Activated CD4-positive, alpha-beta memory T cell treated with anti-CD3 and anti-CD28 coated beads for 36 hours (primary cell): ENCODE measurements at regions not wholly inside any gene's neighbourhood (a gene's known extent, or its start where the extent isn't known, plus 50 kb on each side); places are given as distances from the start of the nearest gene placed in this dataset.

ENCODE experiments used
- CTCF ChIA-PET: fragments of 350-600 bp; sonication (Branson Sonifier 250); formaldehyde crosslinking; loops from one replicate; lab custom pipeline; 2021; ENCODE audit warnings: antibody characterized with exemption, inconsistent platforms; lab: Charles Lee
- POLR2A ChIA-PET: fragments of 350-600 bp; sonication (Branson Sonifier 250); formaldehyde crosslinking; loops from one replicate; lab custom pipeline; 2021; ENCODE audit warnings: antibody characterized with exemption; lab: Charles Lee
- DNase-seq: peaks from one replicate; pipeline ENCODE4 v3.0.0-alpha.2; 2020
- H3K27ac Mint-ChIP-seq: one replicate; pipeline ENCODE4 v1.8.0; 2021; ENCODE audit warnings: mixed read lengths
- H3K27me3 Mint-ChIP-seq: one replicate; pipeline ENCODE4 v1.8.0; 2021; ENCODE audit warnings: mixed read lengths
- H3K36me3 Mint-ChIP-seq: one replicate; pipeline ENCODE4 v1.8.0; 2021; ENCODE audit warnings: mixed read lengths
- H3K4me1 Mint-ChIP-seq: one replicate; pipeline ENCODE4 v1.8.0; 2021; ENCODE audit warnings: low read depth, mixed read lengths
- H3K4me3 Mint-ChIP-seq: one replicate; pipeline ENCODE4 v1.8.0; 2021; ENCODE audit warnings: mild to moderate bottlenecking, mixed read lengths
- H3K9me3 Mint-ChIP-seq: one replicate; pipeline ENCODE4 v1.8.0; 2021; ENCODE audit warnings: mixed read lengths
- intact Hi-C: fragments of 100-400 bp; cut with micrococcal nuclease; formaldehyde crosslinking; loops from one replicate; pipeline ENCODE4 v1.15.1; 2023

GRCh38 chr9:7957803-7958202 is 158.2 kb upstream of the DMAC1 start:
- no peak for DNase-seq
- Mint-ChIP-seq H3K9me3 (no peaks in the 10 kb centered on the region), H3K36me3 (no peaks in the 10 kb centered on the region), H3K4me1 (no peaks in the 10 kb centered on the region), H3K4me3 (no peak overlapping the region), H3K27me3 (no peaks in the 10 kb centered on the region), H3K27ac (no peak overlapping the region)
- ChIA-PET POLR2A (no interaction called here), CTCF (no interaction called here)
- intact Hi-C loops: loop anchor here (10.0 kb wide), 1 partner anchor 1837 kb away; no protein-coding TSS in a partner anchor

DNA sequence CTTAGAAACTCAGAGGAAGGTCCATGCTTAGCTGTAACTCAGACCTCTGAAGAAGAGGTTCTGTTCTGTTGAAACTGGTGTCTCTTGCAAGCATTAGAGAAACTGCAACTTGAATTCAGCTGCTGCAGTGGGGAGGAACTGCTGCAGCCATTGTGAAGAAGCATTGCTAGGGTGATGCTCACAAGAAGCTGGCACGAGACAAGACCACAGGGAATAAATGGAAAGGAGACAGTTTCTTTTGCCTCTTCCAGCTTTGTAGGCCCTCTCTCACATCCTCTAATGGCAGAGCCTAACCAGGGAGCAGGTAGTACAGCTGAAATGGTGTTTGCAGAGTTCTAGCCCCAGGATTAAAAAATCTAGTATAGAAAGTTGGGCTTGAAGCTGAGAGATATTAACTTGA is 148.0 kb upstream of the DMAC1 start:
- intact Hi-C loops: no loop called here
- H3K27me3 Mint-ChIP-seq: no peaks in the 10 kb centered on the region
- ChIA-PET POLR2A (no interaction called here), CTCF (no interaction called here)
- no peak overlapping the region for H3K4me3 Mint-ChIP-seq
- H3K4me1 Mint-ChIP-seq: peaks cover 4% of the 10 kb centered on the region
- H3K36me3 Mint-ChIP-seq: no peaks in the 10 kb centered on the region
- DNase-seq: no peak
- no peaks in the 10 kb centered on the region for H3K9me3 Mint-ChIP-seq
- H3K27ac Mint-ChIP-seq: no peak overlapping the region

GRCh38 chr9:7946458-7946857 is 146.9 kb upstream of the DMAC1 start:
- H3K4me3 Mint-ChIP-seq: no peak overlapping the region
- H3K4me1 Mint-ChIP-seq: peaks cover 4% of the 10 kb centered on the region
- no peak overlapping the region for H3K27ac Mint-ChIP-seq
- ChIA-PET POLR2A (no interaction called here), CTCF (no interaction called here)
- intact Hi-C loops: no loop called here
- no peaks in the 10 kb centered on the region for H3K27me3 Mint-ChIP-seq
- no peaks in the 10 kb centered on the region for H3K9me3 Mint-ChIP-seq
- no peak for DNase-seq
- H3K36me3 Mint-ChIP-seq: no peaks in the 10 kb centered on the region

GRCh38 chr9:7944572-7944971 is 145.0 kb upstream of the DMAC1 start:
- intact Hi-C loops: no loop called here
- H3K4me1 Mint-ChIP-seq: peaks cover 4% of the 10 kb centered on the region
- DNase-seq: no peak
- H3K4me3 Mint-ChIP-seq: no peak overlapping the region
- peaks cover 10% of the 10 kb centered on the region for H3K9me3 Mint-ChIP-seq
- POLR2A ChIA-PET: no interaction called here
- no peak overlapping the region for H3K27ac Mint-ChIP-seq
- peaks cover 6% of the 10 kb centered on the region for H3K36me3 Mint-ChIP-seq
- CTCF ChIA-PET: interaction anchor here (0.7 kb wide), 1 partner anchor 43 kb away, joined by 3 read pairs; no protein-coding TSS in a partner anchor
- no peaks in the 10 kb centered on the region for H3K27me3 Mint-ChIP-seq

DNA sequence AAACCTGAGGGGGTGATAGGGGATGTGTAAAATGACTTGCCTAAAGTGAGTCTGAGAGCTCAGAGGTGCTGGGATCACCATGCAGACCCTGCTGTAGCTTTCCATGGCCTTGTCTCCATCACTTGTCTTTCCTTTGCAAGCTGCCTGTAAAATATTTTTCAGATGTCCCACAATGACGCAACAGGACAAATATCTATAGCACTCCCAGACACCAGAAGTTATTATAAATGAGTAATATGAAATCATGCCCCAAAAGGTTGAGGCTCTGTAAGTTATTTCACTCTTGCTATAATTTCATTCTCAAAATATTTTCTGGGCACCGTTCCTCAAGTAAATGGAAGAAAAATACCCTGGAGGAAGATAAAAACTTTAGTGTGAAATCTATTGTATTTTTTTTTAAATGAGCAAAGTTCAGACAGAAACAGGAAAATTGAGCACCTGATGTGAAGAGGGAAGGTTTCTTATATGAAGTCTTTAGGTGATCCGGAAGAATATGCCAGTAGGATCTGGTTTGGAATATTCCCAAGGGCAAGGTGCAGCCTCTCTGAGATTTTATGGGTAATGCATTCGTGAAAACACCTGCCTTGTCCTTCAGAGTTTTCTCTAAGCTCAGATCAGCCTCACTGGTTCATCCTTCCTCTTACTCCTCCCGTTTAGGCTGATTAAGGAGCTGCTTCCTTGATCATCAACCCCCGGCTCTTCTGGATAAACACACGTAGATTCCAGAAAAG is 138.3 kb upstream of the DMAC1 start:
- H3K4me3 Mint-ChIP-seq: no peak overlapping the region
- ChIA-PET POLR2A (no interaction called here), CTCF (no interaction called here)
- H3K27me3 Mint-ChIP-seq: no peaks in the 10 kb centered on the region
- H3K9me3 Mint-ChIP-seq: peaks cover 13% of the 10 kb centered on the region
- no peak overlapping the region for H3K27ac Mint-ChIP-seq
- DNase-seq: no peak
- intact Hi-C loops: no loop called here
- H3K4me1 Mint-ChIP-seq: peaks cover 26% of the 10 kb centered on the region
- peaks cover 9% of the 10 kb centered on the region for H3K36me3 Mint-ChIP-seq

GRCh38 chr9:7936996-7937395 is 137.4 kb upstream of the DMAC1 start:
- no peak for DNase-seq
- Mint-ChIP-seq H3K9me3 (peaks cover 13% of the 10 kb centered on the region), H3K27ac (no peak overlapping the region), H3K4me1 (peaks cover 26% of the 10 kb centered on the region), H3K27me3 (no peaks in the 10 kb centered on the region), H3K4me3 (no peak overlapping the region), H3K36me3 (peaks cover 9% of the 10 kb centered on the region)
- intact Hi-C loops: no loop called here
- CTCF ChIA-PET: no interaction called here
- POLR2A ChIA-PET: no interaction called here

- H3K27ac Mint-ChIP-seq: peak overlapping the region; percentile 64
- H3K9me3 Mint-ChIP-seq: peaks cover 13% of the 10 kb centered on the region
- peak overlapping the region; percentile 24 for H3K4me3 Mint-ChIP-seq
- ChIA-PET CTCF (no interaction called here), POLR2A (no interaction called here)
- no peaks in the 10 kb centered on the region for H3K27me3 Mint-ChIP-seq
- peaks cover 9% of the 10 kb centered on the region for H3K36me3 Mint-ChIP-seq
- intact Hi-C loops: no loop called here
- peaks cover 26% of the 10 kb centered on the region for H3K4me1 Mint-ChIP-seq
- DNase-seq: no peak
Measured at GRCh38 chr9:7936163-7936562, 136.6 kb upstream of the DMAC1 start.

- Mint-ChIP-seq H3K27me3 (no peaks in the 10 kb centered on the region), H3K27ac (peak overlapping the region; percentile 64), H3K4me1 (peaks cover 29% of the 10 kb centered on the region), H3K4me3 (peak overlapping the region; percentile 24), H3K36me3 (peaks cover 9% of the 10 kb centered on the region), H3K9me3 (peaks cover 12% of the 10 kb centered on the region)
- intact Hi-C loops: loop anchor here (1.0 kb wide), 1 partner anchor 41 kb away; no protein-coding TSS in a partner anchor
- DNase-seq: no peak
- ChIA-PET CTCF (no interaction called here), POLR2A (no interaction called here)
Measured at GRCh38 chr9:7935681-7936080, 136.1 kb upstream of the DMAC1 start.

DNA sequence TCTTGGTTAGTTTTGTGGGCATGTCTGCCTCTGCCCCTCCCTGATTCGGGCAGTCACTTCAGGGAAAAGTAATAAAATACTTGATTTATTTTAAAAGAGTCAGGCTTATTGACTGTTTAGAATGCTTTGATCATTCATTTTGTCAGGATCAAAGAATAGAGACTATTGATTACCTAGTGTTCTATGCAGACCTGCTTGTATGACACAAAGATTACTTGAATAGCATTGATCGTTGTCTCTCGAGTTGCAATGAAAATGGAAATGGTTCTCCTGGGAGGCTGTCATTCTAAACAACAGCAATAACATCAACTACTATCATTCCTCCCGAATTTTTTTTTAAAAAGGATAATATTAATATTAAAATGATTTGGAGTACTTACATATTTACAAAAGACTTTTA is 133.2 kb upstream of the DMAC1 start:
- H3K4me1 Mint-ChIP-seq: peaks cover 26% of the 10 kb centered on the region
- ChIA-PET CTCF (no interaction called here), POLR2A (no interaction called here)
- H3K9me3 Mint-ChIP-seq: no peaks in the 10 kb centered on the region
- H3K27ac Mint-ChIP-seq: no peak overlapping the region
- DNase-seq: no peak
- H3K27me3 Mint-ChIP-seq: no peaks in the 10 kb centered on the region
- no peaks in the 10 kb centered on the region for H3K36me3 Mint-ChIP-seq
- no peak overlapping the region for H3K4me3 Mint-ChIP-seq
- intact Hi-C loops: no loop called here

DNA sequence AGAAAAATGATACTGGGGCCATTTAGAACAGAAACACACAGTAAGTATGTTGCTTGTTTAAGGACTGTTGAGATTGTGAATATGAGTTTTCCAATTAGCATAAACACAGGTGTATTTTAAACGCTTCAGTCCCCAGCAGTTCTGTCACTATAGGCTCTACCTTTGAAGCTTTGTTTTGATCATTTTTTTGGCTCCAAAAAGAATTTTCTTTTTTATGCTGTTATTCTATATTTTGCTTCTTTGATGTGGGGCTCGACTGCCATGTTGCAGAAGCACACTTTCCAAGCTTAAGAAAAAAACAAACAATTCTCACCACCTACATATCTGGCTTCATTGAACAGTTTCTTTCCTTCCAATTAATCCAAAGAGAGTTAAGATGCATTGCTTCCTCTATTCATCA is 131.0 kb upstream of the DMAC1 start:
- no peak for DNase-seq
- H3K27ac Mint-ChIP-seq: no peak overlapping the region
- no peaks in the 10 kb centered on the region for H3K27me3 Mint-ChIP-seq
- no peaks in the 10 kb centered on the region for H3K36me3 Mint-ChIP-seq
- H3K9me3 Mint-ChIP-seq: no peaks in the 10 kb centered on the region
- ChIA-PET POLR2A (no interaction called here), CTCF (no interaction called here)
- peaks cover 9% of the 10 kb centered on the region for H3K4me1 Mint-ChIP-seq
- no peak overlapping the region for H3K4me3 Mint-ChIP-seq
- intact Hi-C loops: no loop called here

GRCh38 chr9:7921545-7922197 is 122.1 kb upstream of the DMAC1 start:
- H3K4me3 Mint-ChIP-seq: no peak overlapping the region
- CTCF ChIA-PET: no interaction called here
- H3K36me3 Mint-ChIP-seq: no peaks in the 10 kb centered on the region

GRCh38 chr9:7912037-7912535 is 112.5 kb upstream of the DMAC1 start:
- ChIA-PET CTCF (no interaction called here), POLR2A (no interaction called here)
- Mint-ChIP-seq H3K36me3 (no peaks in the 10 kb centered on the region), H3K27ac (no peak overlapping the region), H3K27me3 (no peaks in the 10 kb centered on the region), H3K4me1 (peaks cover 3% of the 10 kb centered on the region), H3K4me3 (no peak overlapping the region), H3K9me3 (no peaks in the 10 kb centered on the region)
- intact Hi-C loops: no loop called here
- DNase-seq: no peak

More at GRCh38 chr9:7921545-7922197, 122.1 kb upstream of the DMAC1 start:
- Mint-ChIP-seq H3K27me3 (no peaks in the 10 kb centered on the region), H3K4me1 (no peaks in the 10 kb centered on the region), H3K27ac (no peak overlapping the region), H3K9me3 (no peaks in the 10 kb centered on the region)
- no peak for DNase-seq
- POLR2A ChIA-PET: no interaction called here
- intact Hi-C loops: no loop called here
